Activated CD4-positive, alpha-beta T cell treated with anti-CD3 and anti-CD28 coated beads, Interleukin-2, Interleukin-4, amounts not matched to agents 100 ng/mL and 50 ng/mL, durations not matched to agents 16 hours and 8 hours (primary cell): ENCODE measurements at regions not wholly inside any gene's neighbourhood (a gene's known extent, or its start where the extent isn't known, plus 50 kb on each side); places are given as distances from the start of the nearest gene placed in this dataset.
A peak's percentile ranks its signal among the peaks of the same experiment; 100 is the strongest.

ENCODE experiments used
- DNase-seq: peaks from one replicate; pipeline ENCODE4 v3.0.0-alpha.2; 2020; ENCODE audit warnings: low spot score

DNA sequence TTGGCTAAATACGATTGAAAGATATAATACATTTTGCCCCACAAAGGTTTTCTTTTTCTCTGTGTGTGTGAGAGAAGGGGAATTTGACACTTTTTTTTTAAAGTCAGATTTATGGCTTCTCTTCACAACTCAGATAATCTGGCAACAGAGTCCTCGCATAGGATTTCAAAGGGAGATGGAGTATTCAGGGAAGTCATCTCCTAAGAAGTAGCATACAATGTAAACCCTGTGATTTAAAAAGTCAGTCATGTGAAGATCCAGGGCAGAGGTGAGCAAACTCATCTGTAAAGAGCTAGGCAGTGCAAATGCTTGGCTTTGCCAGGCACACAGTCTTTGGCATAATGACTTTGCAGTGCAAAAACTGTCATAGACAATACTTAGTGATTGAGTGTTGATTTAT is 1526.3 kb downstream of the AACS start:
- DNase-seq: no peak

DNA sequence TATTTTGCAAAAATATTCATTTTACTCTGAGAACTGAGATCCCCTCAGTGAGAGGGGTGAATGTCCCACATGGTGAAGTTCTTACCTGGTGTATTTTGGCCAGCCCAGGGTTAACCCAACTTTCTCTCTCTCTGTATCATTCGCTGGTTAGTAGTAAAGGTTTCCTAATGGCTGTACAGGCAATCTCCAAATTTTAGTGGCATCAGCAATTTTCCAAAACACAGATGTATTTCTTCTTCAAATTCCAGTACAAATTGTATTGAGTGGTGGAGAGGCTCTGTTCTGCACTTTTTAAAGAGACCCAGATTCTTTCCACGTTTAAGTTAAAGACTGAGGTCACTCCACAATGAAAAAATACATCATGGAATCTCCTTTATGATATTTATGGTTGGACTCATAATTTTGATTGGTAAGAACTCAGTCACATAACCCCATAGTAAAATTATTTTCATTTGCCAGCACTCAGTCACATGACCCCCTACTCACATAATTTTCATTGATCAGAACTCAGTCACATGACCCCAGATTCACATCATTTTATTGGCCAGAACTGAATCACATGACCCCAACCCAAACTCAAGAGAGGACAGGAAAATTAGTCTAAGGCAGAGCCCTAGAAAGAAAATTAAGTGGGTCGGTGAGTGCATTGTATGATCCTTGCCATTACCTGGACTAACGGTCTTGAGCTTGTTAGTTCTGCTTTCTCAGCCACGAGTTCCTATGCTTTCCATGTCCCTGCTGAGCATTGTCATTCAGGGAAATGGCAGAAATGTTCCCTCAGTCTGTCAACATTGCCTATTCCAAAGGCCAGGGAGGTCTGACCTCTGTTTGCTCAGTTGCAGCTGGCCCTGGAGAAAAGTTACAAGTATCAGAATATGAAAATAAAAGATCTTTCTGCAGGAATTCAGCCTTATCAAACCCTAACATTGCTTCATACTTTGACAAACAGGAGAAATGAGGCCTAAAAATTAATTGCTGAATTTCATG is 1536.2 kb downstream of the AACS start:
- no peak for DNase-seq

DNA sequence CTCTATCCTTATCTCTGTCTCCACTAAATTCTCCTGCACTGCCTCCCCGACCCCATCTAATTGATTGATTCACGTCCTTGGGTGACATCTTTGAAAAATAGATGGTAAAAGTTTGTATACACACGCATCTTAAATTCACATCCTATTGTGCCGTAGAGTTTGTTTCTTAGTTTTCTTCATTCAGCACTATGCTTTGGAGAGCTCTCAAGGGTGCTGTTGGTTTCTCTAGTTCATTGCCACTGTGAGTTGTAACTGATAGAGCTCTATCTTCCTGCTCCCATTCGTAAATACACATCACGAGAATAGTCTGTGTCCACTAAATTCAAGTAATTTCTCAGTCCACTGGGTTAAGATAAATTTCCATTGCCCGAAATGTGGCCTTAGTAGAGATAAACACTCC is 1537.4 kb downstream of the AACS start:
- no peak for DNase-seq

DNA sequence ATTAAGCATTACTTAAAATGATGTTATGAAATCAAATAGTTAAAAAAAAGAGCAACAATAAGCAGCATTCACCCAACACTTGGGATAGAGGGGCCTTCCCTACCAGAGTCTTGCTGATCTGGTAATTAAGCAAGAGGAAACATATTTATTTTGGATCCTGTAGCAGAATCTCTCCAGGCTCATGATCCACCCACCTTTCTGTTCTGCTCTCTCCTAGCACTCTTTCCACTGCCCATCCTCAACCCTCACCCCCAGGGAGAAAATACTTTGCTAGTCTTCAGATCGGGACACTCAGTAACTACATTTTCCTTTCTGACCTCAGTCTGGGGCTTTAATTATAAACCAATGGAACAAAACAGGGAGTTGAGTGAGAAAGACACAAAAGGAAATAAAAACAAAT is 1541.9 kb downstream of the AACS start:
- no peak for DNase-seq

DNA sequence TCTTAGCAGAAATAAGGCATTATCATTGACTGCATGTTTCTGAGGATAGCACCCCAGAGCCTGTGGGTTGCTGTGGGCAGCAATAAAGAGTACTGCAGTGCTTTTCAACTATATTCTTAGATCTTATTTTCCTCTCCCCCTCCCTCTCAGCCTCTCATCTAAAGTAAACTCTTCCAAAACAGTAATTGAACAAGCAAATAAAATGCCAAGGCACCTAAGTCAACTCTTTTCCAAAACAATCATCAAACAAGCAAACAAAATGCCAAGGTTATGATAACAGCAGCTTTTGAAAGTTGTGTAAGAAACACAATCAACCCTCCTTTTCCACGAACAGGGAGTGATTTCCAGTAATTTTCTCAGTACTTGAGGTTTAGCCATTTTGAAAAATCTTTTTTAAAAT is 1542.6 kb downstream of the AACS start:
- DNase-seq: no peak

DNA sequence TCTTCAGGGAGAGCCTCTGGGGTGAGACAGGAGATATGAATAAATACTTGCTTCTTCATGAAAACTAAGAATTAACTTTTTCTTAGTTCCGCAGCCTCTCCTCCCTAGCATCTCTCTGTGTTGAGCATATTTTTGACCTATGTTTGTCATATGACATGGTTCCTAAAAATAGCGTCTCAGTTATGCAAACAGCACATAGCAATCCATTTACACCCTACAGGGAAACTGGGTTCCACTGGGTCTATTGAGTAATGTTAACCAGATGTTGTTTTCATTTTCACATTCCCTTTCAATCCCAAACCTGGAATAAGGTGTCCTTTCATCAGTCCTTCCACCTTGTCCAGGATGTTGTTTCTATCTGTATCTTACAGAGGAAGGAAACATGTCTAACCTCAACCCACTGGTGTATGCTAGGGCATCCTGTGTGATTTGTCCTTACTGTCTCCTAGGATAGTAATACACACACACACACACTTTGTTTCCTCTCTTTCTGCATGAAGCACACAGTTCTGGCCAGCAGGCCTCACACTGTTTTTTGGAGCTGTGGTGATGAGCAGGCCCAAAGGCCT is 1543.5 kb downstream of the AACS start:
- DNase-seq: no peak

DNA sequence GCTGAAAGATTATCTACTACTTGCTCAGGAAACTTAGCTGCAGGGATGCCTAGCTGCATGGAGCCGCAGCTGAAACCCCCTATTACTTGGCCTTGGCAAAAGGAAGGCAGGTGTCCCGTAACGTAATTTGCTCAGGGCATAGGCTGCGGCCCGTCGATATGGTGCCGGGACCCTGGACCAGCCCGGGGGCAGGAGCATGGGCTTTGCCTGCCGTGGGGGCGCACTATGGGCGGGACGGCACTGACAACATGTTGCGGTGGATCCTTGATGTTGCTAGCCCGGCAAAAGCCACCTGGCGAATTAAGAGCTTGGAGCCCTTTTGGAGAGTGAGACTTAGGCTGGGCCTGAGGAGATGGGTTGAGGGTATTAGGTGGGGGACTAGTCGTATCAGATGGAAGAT is 1551.2 kb downstream of the AACS start:
- no peak for DNase-seq

DNA sequence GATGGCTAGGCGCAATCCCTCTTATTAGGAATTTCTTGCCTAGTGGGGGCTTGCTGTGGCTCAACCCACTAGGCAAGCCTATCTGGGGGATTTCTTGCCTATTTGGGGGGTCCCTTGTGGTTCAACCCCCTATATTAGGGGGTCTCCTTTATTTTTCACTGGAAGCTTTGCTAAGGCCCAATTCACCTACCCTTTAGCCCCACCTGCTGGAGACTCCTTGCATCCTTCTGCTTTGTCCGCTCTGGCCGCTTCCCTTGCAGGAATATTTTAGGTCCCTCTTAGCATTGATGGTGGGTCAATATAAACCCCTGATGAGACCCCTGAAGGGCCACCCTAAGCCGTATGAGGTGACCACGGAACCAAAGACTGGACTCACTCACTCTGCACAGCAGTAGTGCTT is 1552.1 kb downstream of the AACS start:
- no peak for DNase-seq

DNA sequence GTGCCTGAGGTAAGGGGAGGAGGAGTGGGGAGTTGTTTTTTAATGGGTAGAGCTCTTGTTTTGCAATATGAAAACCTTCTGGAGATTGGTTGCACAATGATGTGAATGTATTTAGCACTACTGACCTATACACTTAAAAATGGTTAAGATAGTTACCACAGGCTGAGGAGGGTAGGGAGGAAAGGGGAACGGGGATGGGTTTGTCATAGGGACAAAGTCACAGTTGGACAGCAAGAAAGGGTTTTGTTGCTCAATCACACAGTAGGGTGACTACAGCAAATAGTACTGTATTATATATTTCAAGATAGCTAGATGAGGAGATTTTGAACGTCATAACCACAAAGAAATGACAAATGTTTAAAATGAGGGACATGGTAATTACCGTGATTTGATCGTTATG is 1562.4 kb downstream of the AACS start:
- DNase-seq: no peak

DNA sequence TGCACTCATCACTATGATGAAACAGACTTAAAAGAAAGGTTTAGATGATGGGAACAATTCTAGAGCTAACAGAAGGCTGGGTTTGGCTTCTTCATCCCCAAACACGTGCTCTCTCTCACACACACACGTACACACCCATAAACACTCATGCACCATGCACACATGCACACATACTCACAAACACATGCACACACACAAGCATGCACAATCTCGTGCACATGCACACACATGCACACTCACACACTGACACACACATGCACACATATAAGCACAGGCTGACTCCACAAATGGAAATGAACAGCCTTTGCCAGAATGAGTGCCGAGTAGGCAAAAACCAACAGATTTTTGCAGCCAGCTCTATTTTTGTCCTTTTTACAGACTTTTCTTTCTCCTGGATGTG is 1571.6 kb downstream of the AACS start:
- DNase-seq: no peak

DNA sequence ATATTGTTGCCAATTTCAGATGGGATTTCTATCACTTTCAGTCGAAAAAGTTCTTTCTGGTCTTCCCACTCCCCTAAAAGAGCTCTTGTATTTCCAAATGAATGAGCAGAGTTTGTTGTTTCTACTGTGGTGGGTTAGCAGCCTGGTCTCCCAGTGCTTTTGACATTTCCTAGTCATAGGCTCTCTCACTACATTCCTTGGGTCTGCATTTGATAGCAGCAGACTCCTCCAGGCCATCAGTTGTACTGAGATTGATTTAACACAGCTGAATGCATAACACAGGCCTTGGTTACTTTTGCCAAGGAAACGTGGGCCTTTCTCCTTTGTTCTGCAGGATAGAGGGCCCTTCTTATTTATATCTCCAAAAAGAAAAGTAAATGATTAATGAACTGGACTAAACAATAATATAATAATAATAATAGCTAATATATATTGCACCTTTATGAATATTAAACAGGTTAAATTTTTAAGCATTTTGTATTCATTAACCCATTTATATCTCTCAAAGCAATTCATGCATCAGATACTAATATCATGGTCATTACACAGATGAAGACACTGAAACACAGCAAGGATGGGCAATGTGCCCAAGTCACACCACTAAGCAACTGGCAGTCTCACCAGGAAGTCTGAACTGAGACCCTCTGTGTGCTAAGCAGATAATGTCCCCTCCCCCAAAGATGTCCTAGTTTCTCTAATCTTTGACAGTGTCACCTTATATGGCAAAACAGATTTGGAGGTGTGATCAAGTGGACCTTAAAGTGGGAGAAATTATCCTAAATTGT is 1579.2 kb downstream of the AACS start:
- DNase-seq: no peak

DNA sequence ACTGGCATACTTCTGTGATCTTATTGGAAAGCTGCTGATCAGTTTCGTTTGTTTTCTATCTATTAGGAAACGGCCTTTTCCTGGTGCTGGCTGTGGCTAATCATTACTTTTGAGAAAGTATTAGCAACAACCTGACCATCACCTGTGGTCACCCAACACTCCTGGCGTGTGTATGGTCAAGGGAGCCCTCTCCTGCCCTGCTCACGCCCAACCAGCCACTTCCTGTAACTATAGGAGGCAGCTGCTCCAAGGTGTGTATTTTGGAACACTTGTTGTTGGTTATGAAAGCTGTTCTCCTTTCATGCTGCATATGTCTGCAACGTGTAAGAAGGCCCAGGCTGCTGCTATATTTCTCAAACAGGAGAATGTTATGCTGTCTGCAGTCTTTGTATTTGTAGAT is 1582.8 kb downstream of the AACS start:
- no peak for DNase-seq

DNA sequence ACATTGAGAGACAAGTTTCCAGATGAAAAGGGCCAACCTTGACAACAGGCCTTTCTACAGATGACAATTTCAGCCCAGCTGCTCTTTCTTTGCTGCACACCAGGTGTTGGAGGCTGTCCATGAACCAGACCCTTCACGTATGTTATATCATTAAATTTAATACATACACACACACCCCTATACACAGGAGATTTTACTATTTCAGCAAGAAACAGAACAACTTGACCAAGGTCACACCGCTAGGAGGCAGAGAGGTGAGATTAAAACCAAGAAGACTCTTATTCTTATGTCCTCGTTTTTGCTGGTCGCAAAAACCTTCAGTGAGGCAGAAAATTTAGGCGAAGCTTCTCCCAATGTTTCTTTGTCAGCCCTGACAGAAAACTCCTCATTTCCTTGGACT is 1585.9 kb downstream of the AACS start:
- DNase-seq: no peak

DNA sequence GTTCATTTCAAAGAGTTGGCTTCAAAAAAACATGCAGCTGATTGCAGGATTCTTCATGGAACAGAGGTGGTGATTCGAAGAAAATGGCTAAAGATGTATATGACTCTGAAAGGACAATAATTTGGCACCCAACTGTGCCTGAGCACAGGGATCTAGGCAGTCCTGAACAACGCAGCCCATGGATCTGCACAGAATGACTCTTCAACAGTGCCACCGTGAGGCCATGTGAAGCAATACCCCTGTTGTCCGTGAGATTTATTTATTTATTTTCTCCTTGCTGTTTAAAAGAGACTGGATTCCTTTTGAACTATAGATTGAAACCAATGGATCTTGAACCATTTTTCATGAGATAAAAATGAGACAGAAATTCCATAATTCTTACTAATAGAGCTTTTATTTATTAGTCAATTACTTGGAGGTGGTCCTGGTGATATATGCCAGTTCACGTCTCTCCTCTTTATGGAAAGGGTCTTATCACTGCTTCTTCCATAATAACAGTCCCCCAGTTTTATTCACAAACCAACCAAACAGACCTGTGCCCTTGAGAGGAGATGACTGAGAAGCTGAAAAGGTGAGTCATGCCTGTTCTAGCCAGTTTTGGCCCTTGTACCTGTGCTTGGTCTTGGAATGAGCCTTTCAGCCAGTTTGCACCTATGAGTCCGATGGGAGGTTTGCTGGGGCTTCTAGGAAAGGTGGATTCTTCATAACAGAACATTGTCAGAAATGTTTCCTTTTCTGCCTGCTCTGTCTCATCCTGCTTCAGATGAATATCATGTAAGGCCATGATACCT is 1598.3 kb downstream of the AACS start:
- DNase-seq: peak; percentile 12

DNA sequence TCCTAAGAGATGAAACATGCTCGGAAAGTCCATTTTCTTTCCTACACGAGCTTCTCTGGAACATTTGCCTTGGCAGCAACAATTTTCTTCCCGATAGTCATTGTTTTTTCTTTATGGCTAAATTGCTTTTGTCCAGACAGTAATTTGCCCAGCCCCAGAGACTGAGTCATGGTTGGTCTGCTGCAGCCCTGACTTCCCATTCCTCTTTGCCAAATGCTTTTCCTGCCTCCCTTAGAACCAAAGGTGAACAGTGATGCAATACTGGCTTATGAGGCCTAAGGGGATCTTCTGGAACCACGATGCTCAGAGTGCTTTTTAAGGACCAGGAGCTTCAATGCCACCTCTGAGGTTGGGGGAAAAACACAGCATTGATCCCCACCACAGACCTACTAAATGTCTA is 1599.6 kb upstream of the TMEM132C start:
- no peak for DNase-seq

DNA sequence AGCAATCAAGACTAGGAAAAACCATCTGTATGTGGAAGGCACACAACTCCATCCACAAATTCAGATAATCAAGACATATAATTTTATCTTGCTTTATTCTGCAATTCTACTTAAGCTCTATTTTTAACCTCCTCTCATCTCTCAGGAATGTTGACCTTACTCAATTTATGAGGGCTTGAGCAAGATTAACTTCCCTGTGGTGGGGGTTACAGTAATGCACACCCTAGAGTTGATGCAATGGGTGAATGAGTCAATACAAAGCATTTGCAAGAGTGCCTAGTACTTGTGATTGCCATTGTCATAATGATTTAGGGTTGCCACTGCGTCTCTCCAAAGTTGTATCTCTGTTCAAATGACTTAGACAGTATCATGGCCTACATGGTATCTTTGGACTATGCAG is 1598.4 kb upstream of the TMEM132C start:
- DNase-seq: no peak

DNA sequence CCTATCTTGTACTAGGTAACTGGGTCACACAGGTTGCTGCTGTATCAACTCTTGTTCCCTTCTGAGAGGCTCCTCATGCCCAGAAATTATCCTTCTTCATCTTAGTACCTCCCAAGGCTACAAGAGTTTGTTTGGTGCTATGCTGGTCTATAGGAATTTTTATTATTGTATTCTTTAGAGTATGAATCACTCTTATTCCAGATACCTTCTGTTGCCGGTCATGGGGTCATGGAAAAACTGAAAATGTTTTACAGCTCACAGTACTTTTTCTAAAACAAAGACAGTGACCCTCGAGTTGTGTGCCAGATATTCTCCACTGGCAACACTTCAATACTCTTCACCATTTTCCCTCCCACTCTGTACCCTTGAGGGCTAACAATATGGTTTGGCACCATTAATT is 1598.0 kb upstream of the TMEM132C start:
- no peak for DNase-seq

DNA sequence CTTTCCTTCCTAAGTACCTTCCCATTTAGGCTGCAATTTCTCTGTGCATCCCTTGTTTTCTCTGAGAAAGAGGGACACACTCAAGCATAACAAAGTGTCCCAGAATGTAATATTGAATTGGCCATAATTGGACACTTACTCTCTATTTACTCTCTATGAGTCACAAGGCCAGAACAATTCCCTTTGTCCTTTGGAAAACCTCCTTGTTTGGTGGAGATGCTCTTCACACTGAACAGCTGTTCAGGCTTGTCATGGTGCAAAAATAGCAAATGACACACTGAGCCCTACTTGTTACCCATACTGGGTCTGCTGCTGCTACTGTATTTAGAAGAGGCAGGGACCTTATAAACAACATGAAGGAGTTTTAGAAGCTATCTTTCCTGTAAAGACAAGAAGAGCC is 1590.5 kb upstream of the TMEM132C start:
- no peak for DNase-seq

DNA sequence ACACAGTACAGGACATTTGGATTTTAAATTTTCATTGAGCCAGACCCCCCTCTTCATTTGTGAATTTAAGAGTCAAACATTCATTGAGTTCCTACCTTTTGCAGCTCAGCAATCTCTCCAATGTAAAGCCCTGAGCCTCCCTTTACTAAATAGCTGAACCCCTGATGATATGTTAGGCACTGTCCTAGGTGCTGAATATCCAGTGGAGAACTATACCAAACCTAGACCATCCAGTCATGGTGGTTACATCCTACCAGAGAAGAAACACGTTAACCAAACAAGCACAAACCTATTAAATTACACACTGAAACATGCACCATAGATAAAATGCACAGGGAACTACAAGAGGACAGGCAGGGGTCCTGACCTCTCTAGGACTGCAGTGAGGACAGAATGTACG is 1585.3 kb upstream of the TMEM132C start:
- DNase-seq: no peak

DNA sequence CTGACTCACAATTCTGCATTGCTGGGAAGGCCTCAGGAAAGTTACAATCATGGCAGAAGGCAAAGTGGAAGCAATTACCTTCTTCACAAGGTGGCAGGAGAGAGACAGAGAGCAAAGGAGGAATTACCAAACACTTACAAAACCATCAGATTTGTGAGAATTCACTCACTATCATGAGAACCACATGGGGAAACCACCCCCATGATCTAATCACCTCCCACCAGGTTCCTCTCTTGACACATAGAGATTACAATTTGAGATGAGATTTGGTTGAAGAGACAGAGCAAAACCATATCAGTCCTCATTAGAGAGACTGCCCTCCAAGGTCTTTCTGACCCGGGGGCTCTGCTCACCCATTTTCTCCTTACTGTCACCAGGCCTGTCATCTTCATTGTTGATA is 1582.3 kb upstream of the TMEM132C start:
- no peak for DNase-seq

DNA sequence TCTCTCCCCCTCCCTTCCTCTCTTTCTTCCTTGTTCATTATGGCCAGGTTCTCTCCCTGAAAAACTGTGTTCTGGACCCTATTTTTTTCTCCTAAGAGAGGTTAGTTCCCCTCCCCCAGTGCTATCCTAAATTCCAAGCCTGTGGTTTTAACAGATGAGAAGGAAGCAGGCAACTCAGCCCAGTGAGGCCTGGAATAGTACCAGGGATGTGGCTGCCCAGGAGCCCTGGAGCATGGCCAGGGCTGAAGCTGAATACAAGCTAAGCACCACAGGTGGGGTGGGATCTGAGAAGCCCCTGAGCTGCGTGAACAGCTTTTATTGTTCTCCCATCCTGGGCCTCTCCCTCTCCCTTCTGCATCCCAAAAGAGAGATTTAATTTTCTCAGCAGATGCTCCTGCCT is 1581.3 kb upstream of the TMEM132C start:
- no peak for DNase-seq

DNA sequence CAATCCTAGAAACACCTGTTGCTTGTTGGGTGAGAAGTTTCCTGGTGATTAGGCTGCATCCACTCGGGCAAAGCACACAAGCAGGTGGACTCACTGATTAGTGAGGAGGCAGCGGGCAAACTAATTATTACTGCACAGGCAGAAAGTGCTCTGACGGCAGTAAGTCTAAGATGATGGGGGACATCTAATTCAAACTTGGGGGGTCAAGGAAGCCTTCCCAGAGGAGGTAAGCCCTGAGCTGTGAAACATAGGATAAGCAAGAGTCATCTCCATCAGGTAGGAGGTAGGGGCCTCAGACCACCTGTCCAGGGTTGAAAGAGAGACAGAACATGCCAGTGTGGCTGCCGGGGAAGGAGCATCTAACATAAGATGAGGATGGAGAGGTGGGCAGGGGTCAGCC is 1578.4 kb upstream of the TMEM132C start:
- no peak for DNase-seq
